Adrenal gland (tissue), 9 donors: ENCODE measurements at regions not wholly inside any gene's neighbourhood (a gene's known extent, or its start where the extent isn't known, plus 50 kb on each side); places are given as distances from the start of the nearest gene placed in this dataset.

Source experiments
- DNase-seq, 7 donors: peaks; one replicate each; pipeline ENCODE4 v3.0.0-alpha.2; 2019 to 2020
- H3K27ac ChIP-seq, 5 donors: fragments of 200-600 bp; sonication (generic) in 4 of 5; 1 replicate in 3 of 5; 2 replicates in 2 of 5; pipeline versions ENCODE4 v1.5.1 to v1.8.0; 2016 to 2020; ENCODE audit warnings: mild to moderate bottlenecking in 1 of 5
- H3K27me3 ChIP-seq: fragments of 200-600 bp; 2 replicates; pipeline ENCODE4 v1.8.0; 2021
- H3K36me3 ChIP-seq, 2 donors: fragments of 200-600 bp; replicated peaks in 1 of 2; 1 replicate in 1 of 2; 2 replicates in 1 of 2; pipeline versions ENCODE4 v1.5.1 to v1.8.0; 2018 to 2022
- H3K4me1 ChIP-seq, 2 donors: fragments of 200-600 bp; replicated peaks in 1 of 2; 1 replicate in 1 of 2; 2 replicates in 1 of 2; pipeline versions ENCODE4 v1.5.1 to v1.8.0; 2018 to 2021
- H3K4me3 ChIP-seq, 4 donors: fragments of 200-600 bp; sonication (generic) in 3 of 4; one replicate each; pipeline ENCODE4 v1.5.1; 2016 to 2018
- H3K9me3 ChIP-seq, 3 donors: fragments of 200-600 bp; sonication (generic) in 1 of 3; replicated peaks in 1 of 3; 1 replicate in 2 of 3; 2 replicates in 1 of 3; pipeline versions ENCODE4 v1.5.1 to v1.8.0; 2016 to 2021
- CTCF ChIP-seq, 6 experiments: fragments of 450-650 bp in 4 of 6; fragments of 200-600 bp in 2 of 6; sonication (generic) in 1 of 6; IDR thresholded peaks; 1 replicate in 5 of 6; 2 replicates in 1 of 6; pipeline versions ENCODE4 v1.5.1 to v1.8.0; 2016 to 2021; ENCODE audit warnings: antibody characterized with exemption in 6 of 6, mild to moderate bottlenecking in 2 of 6, moderate library complexity in 1 of 6
- POLR2A ChIP-seq, 2 donors: fragments of 450-650 bp; IDR thresholded peaks; one replicate each; pipeline ENCODE4 v1.6.1; 2017; ENCODE audit warnings: antibody characterized with exemption in 2 of 2, mild to moderate bottlenecking in 2 of 2, moderate library complexity in 1 of 2
- WGBS, 4 donors: extraction: QIAGEN DNeasy Blood & Tissue Kit in 2 of 4; methylation state at CpG; one replicate each; pipeline versions ENCODE4 v1.1.5 to v1.1.7; 2013 to 2017; 5-methylcytosine and 5-hydroxymethylcytosine counted together
- intact Hi-C, 2 donors: fragments of 100-400 bp; cut with DNase I; formaldehyde crosslinking; loops; one replicate each; pipeline versions ENCODE4 v1.14.1 to v1.15.0; 2022 to 2023
- donor health status: healthy with polysubstance abuse.
- donor health status: Bipolar disorder and iron deficiency.
- donor health status: DM: yes; HTN: yes; CAD: no.
- donor health status: DM: no; HTN: no; CAD: no.
- donor health status: DM: no; HTN: no; CAD: no.

GRCh38 chr5:13529300-13529699, 415.2 kb downstream of the DNAH5 start:
- no peak for DNase-seq
- Histone ChIP-seq H3K4me3 (no peak overlapping the region), H3K4me1 (no peaks in the 10 kb centered on the region), H3K36me3 (no peaks in the 10 kb centered on the region), H3K27ac (no peak overlapping the region), H3K27me3 (no peaks in the 10 kb centered on the region), H3K9me3 (no peaks in the 10 kb centered on the region)
- 14 to 35% (median 22%) methylated on average over 1 of the region's 1 CpG for WGBS, 4 donors
- intact Hi-C loops = no loop called here
- TF ChIP-seq POLR2A (IDR thresholded peaks at IDR 0.05) (no peak), CTCF (IDR thresholded peaks at IDR 0.05) (no peak)

- H3K9me3 ChIP-seq = no peaks in the 10 kb centered on the region
- no peak overlapping the region for H3K4me3 ChIP-seq
- intact Hi-C loops = no loop called here
- no peak for TF ChIP-seq CTCF (IDR thresholded peaks at IDR 0.05)
- TF ChIP-seq POLR2A (IDR thresholded peaks at IDR 0.05) = no peak
- 70 to 89% (median 84%) methylated on average over 2 of the region's 2 CpGs for WGBS, 4 donors
- H3K27me3 ChIP-seq = no peaks in the 10 kb centered on the region
- H3K27ac ChIP-seq = no peak overlapping the region
- H3K36me3 ChIP-seq = no peaks in the 10 kb centered on the region
- DNase-seq = no peak
- no peaks in the 10 kb centered on the region for H3K4me1 ChIP-seq
These were observed 419.6 kb downstream of the DNAH5 start for GRCh38 chr5:13524936-13525335.

- Histone ChIP-seq H3K4me3 (no peak overlapping the region), H3K27me3 (no peaks in the 10 kb centered on the region), H3K36me3 (no peaks in the 10 kb centered on the region), H3K27ac (no peak overlapping the region), H3K4me1 (no peaks in the 10 kb centered on the region), H3K9me3 (no peaks in the 10 kb centered on the region)
- intact Hi-C loops = no loop called here
- DNase-seq = no peak
- WGBS, 4 donors = 50 to 63% (median 61%) methylated on average over 1 of the region's 1 CpG
- TF ChIP-seq CTCF (IDR thresholded peaks at IDR 0.05) (no peak), POLR2A (IDR thresholded peaks at IDR 0.05) (no peak)
These were observed 425.4 kb downstream of the DNAH5 start for GRCh38 chr5:13519131-13519530.

GRCh38 chr5:13516195-13516594, 428.3 kb downstream of the DNAH5 start:
- intact Hi-C loops = no loop called here
- TF ChIP-seq CTCF (IDR thresholded peaks at IDR 0.05) (no peak), POLR2A (IDR thresholded peaks at IDR 0.05) (no peak)
- Histone ChIP-seq H3K27me3 (no peaks in the 10 kb centered on the region), H3K27ac (no peak overlapping the region), H3K36me3 (no peaks in the 10 kb centered on the region), H3K4me1 (no peaks in the 10 kb centered on the region), H3K4me3 (no peak overlapping the region), H3K9me3 (no peaks in the 10 kb centered on the region)
- 83 to 100% (median 91%) methylated on average over 1 of the region's 1 CpG for WGBS, 4 donors
- DNase-seq = no peak
